Suprapubic skin (tissue), 4 donors: ENCODE measurements at regions not wholly inside any gene's neighbourhood (a gene's known extent, or its start where the extent isn't known, plus 50 kb on each side); places are given as distances from the start of the nearest gene placed in this dataset.

Experiments
- DNase-seq, 2 donors: peaks; one replicate each; pipeline ENCODE4 v3.0.0-alpha.2; 2019; ENCODE audit warnings: low spot score in 2 of 2
- H3K27ac ChIP-seq: fragments of 200-600 bp; sonication (generic); one replicate; pipeline ENCODE4 v1.5.1; 2019
- H3K27me3 ChIP-seq: fragments of 200-600 bp; sonication (generic); one replicate; pipeline ENCODE4 v1.5.1; 2019
- H3K36me3 ChIP-seq: fragments of 200-600 bp; sonication (generic); one replicate; pipeline ENCODE4 v1.5.1; 2019
- H3K4me1 ChIP-seq: fragments of 200-600 bp; sonication (generic); one replicate; pipeline ENCODE4 v1.5.1; 2019
- H3K4me3 ChIP-seq: fragments of 200-600 bp; sonication (generic); one replicate; pipeline ENCODE4 v1.5.1; 2019; ENCODE audit warnings: mild to moderate bottlenecking
- H3K9me3 ChIP-seq: fragments of 200-600 bp; sonication (generic); one replicate; pipeline ENCODE4 v1.5.1; 2019
- EP300 ChIP-seq: sonication (generic); formaldehyde crosslinking; IDR thresholded peaks from one replicate; pipeline ENCODE4 v1.6.1; 2017; ENCODE audit warnings: antibody characterized with exemption
- POLR2A ChIP-seq, 2 donors: fragments of 450-650 bp; IDR thresholded peaks; one replicate each; pipeline ENCODE4 v1.6.1; 2017; ENCODE audit warnings: antibody characterized with exemption in 2 of 2, mild to moderate bottlenecking in 2 of 2, moderate library complexity in 2 of 2
- POLR2AphosphoS5 ChIP-seq, 3 donors: sonication (generic); formaldehyde crosslinking; IDR thresholded peaks; one replicate each; pipeline ENCODE4 v1.6.1; 2017; ENCODE audit warnings: antibody characterized with exemption in 3 of 3
- WGBS: methylation state at CpG from one replicate; pipeline ENCODE4 v1.1.5; 2018; 5-methylcytosine and 5-hydroxymethylcytosine counted together
- TF ChIP-seq, protein P1 (sequence below), 2 donors: fragments of 200-600 bp in 1 of 2; fragments of 450-650 bp in 1 of 2; sonication (generic) in 1 of 2; IDR thresholded peaks; one replicate each; pipeline ENCODE4 v1.5.1; 2016 to 2019; ENCODE audit warnings: antibody characterized with exemption in 2 of 2, mild to moderate bottlenecking in 1 of 2, moderate library complexity in 1 of 2

DNA sequence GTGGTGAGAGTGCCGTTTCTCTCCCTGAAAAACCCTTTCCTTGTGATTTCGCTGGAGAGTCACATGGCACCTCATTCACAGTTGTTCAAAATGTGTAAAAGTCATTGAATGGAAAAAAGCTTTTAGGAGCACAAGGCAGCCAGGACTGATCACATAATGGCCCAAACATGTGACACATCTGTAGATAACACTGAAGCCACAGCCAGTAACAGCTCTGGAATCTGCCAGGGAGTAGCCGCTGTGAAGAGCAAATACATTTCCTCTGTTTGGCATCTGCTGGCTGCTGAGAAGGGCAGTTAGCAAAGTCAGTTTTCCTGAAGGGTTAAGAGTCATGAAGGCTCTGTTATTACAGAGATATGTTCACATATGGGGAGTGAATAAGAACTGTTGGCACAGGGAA lies 271.8 kb downstream of the NNT start:
- DNase-seq: no peak
- TF ChIP-seq EP300: no peak
- no peak for TF ChIP-seq POLR2AphosphoS5 (IDR thresholded peaks at IDR 0.05)
- TF ChIP-seq, protein P1, sequence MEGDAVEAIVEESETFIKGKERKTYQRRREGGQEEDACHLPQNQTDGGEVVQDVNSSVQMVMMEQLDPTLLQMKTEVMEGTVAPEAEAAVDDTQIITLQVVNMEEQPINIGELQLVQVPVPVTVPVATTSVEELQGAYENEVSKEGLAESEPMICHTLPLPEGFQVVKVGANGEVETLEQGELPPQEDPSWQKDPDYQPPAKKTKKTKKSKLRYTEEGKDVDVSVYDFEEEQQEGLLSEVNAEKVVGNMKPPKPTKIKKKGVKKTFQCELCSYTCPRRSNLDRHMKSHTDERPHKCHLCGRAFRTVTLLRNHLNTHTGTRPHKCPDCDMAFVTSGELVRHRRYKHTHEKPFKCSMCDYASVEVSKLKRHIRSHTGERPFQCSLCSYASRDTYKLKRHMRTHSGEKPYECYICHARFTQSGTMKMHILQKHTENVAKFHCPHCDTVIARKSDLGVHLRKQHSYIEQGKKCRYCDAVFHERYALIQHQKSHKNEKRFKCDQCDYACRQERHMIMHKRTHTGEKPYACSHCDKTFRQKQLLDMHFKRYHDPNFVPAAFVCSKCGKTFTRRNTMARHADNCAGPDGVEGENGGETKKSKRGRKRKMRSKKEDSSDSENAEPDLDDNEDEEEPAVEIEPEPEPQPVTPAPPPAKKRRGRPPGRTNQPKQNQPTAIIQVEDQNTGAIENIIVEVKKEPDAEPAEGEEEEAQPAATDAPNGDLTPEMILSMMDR (IDR thresholded peaks at IDR 0.05): no peak
- no peak for TF ChIP-seq POLR2A (IDR thresholded peaks at IDR 0.05)
- no peaks in the 10 kb centered on the region for H3K27me3 ChIP-seq
- H3K4me1 ChIP-seq: no peaks in the 10 kb centered on the region
- H3K27ac ChIP-seq: no peak overlapping the region
- H3K4me3 ChIP-seq: no peak overlapping the region
- 47% methylated on average over 3 of the region's 3 CpGs for WGBS
- no peaks in the 10 kb centered on the region for H3K36me3 ChIP-seq
- no peaks in the 10 kb centered on the region for H3K9me3 ChIP-seq

DNA sequence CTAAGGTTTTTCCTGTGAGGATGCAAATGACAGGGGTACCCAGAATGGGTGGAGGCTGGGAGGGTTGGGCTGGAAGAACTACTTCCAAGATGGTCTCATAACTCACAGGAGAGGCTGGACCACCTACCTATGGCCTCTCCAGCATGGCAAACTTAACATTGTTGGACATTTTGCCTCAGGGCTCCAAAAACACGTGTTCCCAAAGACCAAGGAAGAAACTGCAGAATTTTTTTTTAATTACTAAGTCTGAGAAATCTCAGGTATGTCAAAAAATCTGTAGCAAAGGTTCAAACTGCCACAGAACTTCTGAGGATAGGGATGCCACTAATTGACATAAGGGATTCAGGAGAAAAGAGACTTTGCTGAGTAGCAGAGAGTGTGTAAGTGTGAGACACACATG lies 270.8 kb downstream of the NNT start:
- TF ChIP-seq POLR2AphosphoS5 (IDR thresholded peaks at IDR 0.05): no peak
- no peak for TF ChIP-seq POLR2A (IDR thresholded peaks at IDR 0.05)
- TF ChIP-seq, protein P1 (IDR thresholded peaks at IDR 0.05): no peak
- TF ChIP-seq EP300: no peak
- Histone ChIP-seq H3K4me3 (no peak overlapping the region), H3K9me3 (no peaks in the 10 kb centered on the region), H3K27me3 (no peaks in the 10 kb centered on the region), H3K36me3 (no peaks in the 10 kb centered on the region), H3K4me1 (no peaks in the 10 kb centered on the region), H3K27ac (no peak overlapping the region)
- no peak for DNase-seq
- 44% methylated on average over 1 of the region's 1 CpG for WGBS

DNA sequence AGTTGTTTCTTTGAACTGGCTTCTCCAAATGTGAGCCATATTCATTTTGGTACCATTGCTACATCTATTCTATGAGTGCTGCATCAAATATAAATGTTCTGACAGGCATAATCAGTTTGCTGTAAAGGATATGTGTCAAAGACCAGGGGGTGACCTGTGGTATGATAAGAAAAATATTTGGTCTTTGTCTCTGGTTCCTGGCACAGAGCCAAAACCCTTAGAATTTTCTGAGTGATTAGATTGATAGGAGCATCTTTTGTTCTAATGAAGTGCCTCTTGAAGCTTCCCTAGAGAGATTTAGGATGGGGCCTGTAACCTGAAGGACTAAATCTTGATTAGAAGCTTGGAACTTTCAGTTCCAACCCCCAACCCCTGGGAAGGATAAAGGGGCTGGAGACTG lies 256.3 kb downstream of the NNT start:
- TF ChIP-seq POLR2AphosphoS5 (IDR thresholded peaks at IDR 0.05) (no peak), POLR2A (IDR thresholded peaks at IDR 0.05) (no peak), EP300 (no peak)
- TF ChIP-seq, protein P1 (IDR thresholded peaks at IDR 0.05): no peak
- no peaks in the 10 kb centered on the region for H3K27me3 ChIP-seq
- DNase-seq: no peak

DNA sequence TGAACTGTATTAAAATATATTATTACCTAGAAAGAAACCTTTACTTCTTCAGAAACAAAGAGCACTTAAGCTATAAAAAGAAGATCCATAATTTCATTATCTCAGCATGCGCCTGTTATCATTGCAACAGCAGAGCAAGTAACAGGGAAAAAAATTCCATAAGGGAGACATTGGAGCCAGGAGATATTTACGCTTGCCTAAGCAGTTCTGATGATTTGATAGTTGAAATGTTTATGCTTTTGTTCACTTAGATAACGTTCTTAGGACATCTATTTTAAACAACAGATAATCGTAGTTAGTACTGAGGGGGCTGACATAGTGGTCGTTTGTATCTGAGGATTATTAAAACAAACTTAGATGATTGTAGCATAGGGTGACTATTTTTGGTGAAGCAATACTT lies 252.5 kb downstream of the NNT start:
- TF ChIP-seq EP300 (no peak), POLR2AphosphoS5 (IDR thresholded peaks at IDR 0.05) (no peak), POLR2A (IDR thresholded peaks at IDR 0.05) (no peak)
- TF ChIP-seq, protein P1 (IDR thresholded peaks at IDR 0.05): no peak
- no peaks in the 10 kb centered on the region for H3K27me3 ChIP-seq
- no peaks in the 10 kb centered on the region for H3K4me1 ChIP-seq
- no peaks in the 10 kb centered on the region for H3K36me3 ChIP-seq
- no peak overlapping the region for H3K27ac ChIP-seq
- 76% methylated on average over 5 of the region's 5 CpGs for WGBS
- DNase-seq: no peak
- H3K9me3 ChIP-seq: no peaks in the 10 kb centered on the region
- H3K4me3 ChIP-seq: no peak overlapping the region

More for the DNA sequence above, 256.3 kb downstream of the NNT start:
- no peaks in the 10 kb centered on the region for H3K9me3 ChIP-seq
- no peaks in the 10 kb centered on the region for H3K4me1 ChIP-seq
- no peaks in the 10 kb centered on the region for H3K36me3 ChIP-seq
- no peak overlapping the region for H3K27ac ChIP-seq
- H3K4me3 ChIP-seq: no peak overlapping the region

DNA sequence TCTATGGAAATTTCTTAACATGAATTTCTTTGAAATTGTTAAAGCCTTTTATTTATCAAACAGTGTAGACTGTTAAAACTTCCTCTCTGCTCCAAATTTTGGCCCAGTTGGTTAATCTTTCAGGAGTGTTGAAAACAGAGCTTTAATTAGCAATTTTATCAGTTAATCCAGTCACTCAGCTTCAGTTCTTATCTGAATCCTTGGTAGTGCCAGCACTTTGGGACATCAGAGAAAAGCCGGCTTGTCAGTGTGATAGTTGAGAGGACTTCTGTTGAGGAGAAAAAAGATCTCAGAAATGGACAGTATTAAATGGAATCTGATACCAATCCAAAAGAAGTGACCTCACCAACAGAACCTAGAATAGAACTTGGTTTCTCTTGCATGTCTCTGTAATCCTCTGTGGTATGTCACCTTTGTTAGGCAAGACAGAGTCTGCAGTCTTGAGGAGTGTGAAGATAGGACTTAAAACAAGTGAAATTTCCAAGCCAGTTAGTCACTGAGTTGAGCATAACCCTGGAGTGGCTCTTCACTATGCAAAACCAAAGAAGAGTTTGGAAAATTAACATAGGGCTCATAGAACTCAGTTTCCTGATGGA lies 251.8 kb downstream of the NNT start:
- H3K27ac ChIP-seq: no peak overlapping the region
- no peaks in the 10 kb centered on the region for H3K36me3 ChIP-seq
- no peak for DNase-seq
- no peak for TF ChIP-seq EP300
- no peak for TF ChIP-seq POLR2A (IDR thresholded peaks at IDR 0.05)
- no peak for TF ChIP-seq POLR2AphosphoS5 (IDR thresholded peaks at IDR 0.05)
- TF ChIP-seq, protein P1 (IDR thresholded peaks at IDR 0.05): no peak
- no peaks in the 10 kb centered on the region for H3K9me3 ChIP-seq
- 96% methylated on average over 1 of the region's 1 CpG for WGBS
- H3K4me1 ChIP-seq: no peaks in the 10 kb centered on the region
- no peaks in the 10 kb centered on the region for H3K27me3 ChIP-seq
- H3K4me3 ChIP-seq: no peak overlapping the region
